ENCODE measurements at regions not wholly inside any gene's neighbourhood (a gene's known extent, or its start where the extent isn't known, plus 50 kb on each side); places are given as distances from the start of the nearest gene placed in this dataset.

- Histone ChIP-seq H3K9me3 (ENCODE audit: control insufficient read depth, insufficient read depth, low read length) (no peaks in the 10 kb centered on the region), H3K9me1 (ENCODE audit: insufficient read depth, low read length) (no peaks in the 10 kb centered on the region), H2BK20ac (ENCODE audit: low read depth, low read length) (no peak overlapping the region), H2AK5ac (ENCODE audit: low read depth, low read length) (no peak overlapping the region), H2AK9ac (replicated peaks; ENCODE audit: low read depth, low read length, poor library complexity) (no peak overlapping the region), H3K27ac (ENCODE audit: insufficient read depth, low read length) (no peak overlapping the region), H3K4me1 (ENCODE audit: control insufficient read depth, insufficient read depth, low read length) (no peaks in the 10 kb centered on the region), H3K36me3 (ENCODE audit: control insufficient read depth, insufficient read depth, low read length) (no peaks in the 10 kb centered on the region), H4K8ac (ENCODE audit: low read depth in 2 of 2, low read length in 2 of 2) (no peak overlapping the region), H2BK15ac (ENCODE audit: low read depth, low read length) (no peak overlapping the region), H4K20me1 (ENCODE audit: insufficient read depth, low read length) (no peaks in the 10 kb centered on the region), H3K56ac (ENCODE audit: extremely low read depth, insufficient read depth, low read length) (no peak overlapping the region), H3K23ac (ENCODE audit: low read depth, low read length) (no peak overlapping the region), H3K9ac (ENCODE audit: low read depth, low read length) (no peak overlapping the region), H2AFZ (replicated peaks; ENCODE audit: low read length, poor library complexity) (no peak overlapping the region), H3K79me1 (ENCODE audit: low read depth in 1 of 2, low read length in 2 of 2) (no peaks in the 10 kb centered on the region), H3K4me2 (ENCODE audit: low read depth, low read length) (no peak overlapping the region), H3K27me3 (ENCODE audit: control insufficient read depth, insufficient read depth, low read length) (peaks cover 3% of the 10 kb centered on the region; the same call in 1 of the 2 replicates), H2BK120ac (ENCODE audit: low read depth, low read length) (no peak overlapping the region), H4K5ac (ENCODE audit: low read depth, low read length) (no peak overlapping the region), H3K4me3 (ENCODE audit: insufficient read depth, low read depth, low read length) (no peak overlapping the region), H3K4ac (ENCODE audit: low read depth, low read length) (no peak overlapping the region), H2BK5ac (ENCODE audit: low read depth, low read length, poor library complexity, severe bottlenecking) (no peak overlapping the region), H4K91ac (ENCODE audit: insufficient read depth, low read depth, low read length) (no peak overlapping the region), H3K14ac (replicated peaks; ENCODE audit: low read depth, low read length) (no peak overlapping the region), H3K18ac (ENCODE audit: low read depth, low read length) (no peak overlapping the region)
- TF ChIP-seq MAZ (IDR thresholded peaks at IDR 0.05; ENCODE audit: borderline replicate concordance, low read depth, low read length) (no peak), CHD1 (IDR thresholded peaks at IDR 0.05; ENCODE audit: low read depth, low read length) (no peak), FOS (IDR thresholded peaks at IDR 0.05; ENCODE audit: low read depth, low read length) (no peak), RFX5 (IDR thresholded peaks at IDR 0.05; ENCODE audit: low read depth, low read length) (no peak), MXI1 (IDR thresholded peaks at IDR 0.05; ENCODE audit: borderline replicate concordance, low read depth, low read length) (no peak), RCOR1 (IDR thresholded peaks at IDR 0.05; ENCODE audit: insufficient replicate concordance, low read length) (no peak), BHLHE40 (IDR thresholded peaks at IDR 0.05; ENCODE audit: low read depth, low read length) (no peak), POLR2A (IDR thresholded peaks at IDR 0.05; ENCODE audit: low read depth, low read length) (no peak)
- TF ChIP-seq, protein P1, sequence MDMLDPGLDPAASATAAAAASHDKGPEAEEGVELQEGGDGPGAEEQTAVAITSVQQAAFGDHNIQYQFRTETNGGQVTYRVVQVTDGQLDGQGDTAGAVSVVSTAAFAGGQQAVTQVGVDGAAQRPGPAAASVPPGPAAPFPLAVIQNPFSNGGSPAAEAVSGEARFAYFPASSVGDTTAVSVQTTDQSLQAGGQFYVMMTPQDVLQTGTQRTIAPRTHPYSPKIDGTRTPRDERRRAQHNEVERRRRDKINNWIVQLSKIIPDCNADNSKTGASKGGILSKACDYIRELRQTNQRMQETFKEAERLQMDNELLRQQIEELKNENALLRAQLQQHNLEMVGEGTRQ (IDR thresholded peaks at IDR 0.05; ENCODE audit: low read depth, low read length): no peak
- TF ChIP-seq, protein P2, sequence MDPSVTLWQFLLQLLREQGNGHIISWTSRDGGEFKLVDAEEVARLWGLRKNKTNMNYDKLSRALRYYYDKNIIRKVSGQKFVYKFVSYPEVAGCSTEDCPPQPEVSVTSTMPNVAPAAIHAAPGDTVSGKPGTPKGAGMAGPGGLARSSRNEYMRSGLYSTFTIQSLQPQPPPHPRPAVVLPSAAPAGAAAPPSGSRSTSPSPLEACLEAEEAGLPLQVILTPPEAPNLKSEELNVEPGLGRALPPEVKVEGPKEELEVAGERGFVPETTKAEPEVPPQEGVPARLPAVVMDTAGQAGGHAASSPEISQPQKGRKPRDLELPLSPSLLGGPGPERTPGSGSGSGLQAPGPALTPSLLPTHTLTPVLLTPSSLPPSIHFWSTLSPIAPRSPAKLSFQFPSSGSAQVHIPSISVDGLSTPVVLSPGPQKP (IDR thresholded peaks at IDR 0.05; ENCODE audit: borderline replicate concordance, low read depth, low read length): no peak
- dilution Hi-C loops (cut with HindIII; ENCODE audit: low sequenced_read_pairs, unreplicated experiment) (no loop called here), intact Hi-C loops (cut with micrococcal nuclease) (no loop called here), in situ Hi-C loops (cut with MboI; ENCODE audit: low sequenced_read_pairs) (no loop called here)
- CTCF ChIA-PET: no interaction called here
- POLR2A ChIA-PET (ENCODE audit: unreplicated experiment): no interaction called here
- no TSS peak for BruUV-seq (replicated peaks)
- no peak for ATAC-seq (ENCODE audit: low read depth)
- 100% methylated on average over 2 of the region's 2 CpGs; no CpG with 5 or more reads in 1 of the 2 experiments for WGBS, 2 experiments (ENCODE audit: extremely low coverage in 2 of 2, insufficient read length in 1 of 2)
- no peak for DNase-seq
These were observed 165.9 kb downstream of the NDFIP2 start for GRCh38 chr13:79646880-79647279.

All from IMR-90 (cell line).